WTC11 (cell line): ENCODE measurements at regions not wholly inside any gene's neighbourhood (a gene's known extent, or its start where the extent isn't known, plus 50 kb on each side); places are given as distances from the start of the nearest gene placed in this dataset.

ENCODE experiments used
- ATAC-seq: fragments of 200-7000 bp; cut with Tn5 transposase; 2 replicates; pipeline ENCODE4 v1.10.0; 2021; ENCODE audit warnings: mild to moderate bottlenecking, moderate library complexity
- CTCF ChIA-PET: fragments of 300-600 bp; sonication (Branson Sonifier 250); formaldehyde crosslinking; loops from one replicate; lab custom pipeline; 2021; ENCODE audit warnings: antibody characterized with exemption; lab: Charles Lee
- POLR2A ChIA-PET: fragments of 350-600 bp; sonication (Branson Sonifier 250); formaldehyde crosslinking; loops from one replicate; lab custom pipeline; 2021; ENCODE audit warnings: antibody characterized with exemption; lab: Charles Lee
- DNase-seq: peaks from one replicate; pipeline ENCODE4 v3.0.0; 2021; ENCODE audit warnings: low spot score
- H3K27ac Mint-ChIP-seq: 2 replicates; pipeline ENCODE4 v1.8.0; 2021; ENCODE audit warnings: mixed read lengths
- H3K27me3 Mint-ChIP-seq: 2 replicates; pipeline ENCODE4 v1.8.0; 2021; ENCODE audit warnings: low read depth, mild to moderate bottlenecking, moderate library complexity, mixed read lengths
- H3K36me3 Mint-ChIP-seq: 2 replicates; pipeline ENCODE4 v1.8.0; 2021; ENCODE audit warnings: mixed read lengths
- H3K4me1 Mint-ChIP-seq: 2 replicates; pipeline ENCODE4 v1.8.0; 2022; ENCODE audit warnings: mixed read lengths
- H3K4me3 Mint-ChIP-seq: 2 replicates; pipeline ENCODE4 v1.8.0; 2021; ENCODE audit warnings: mild to moderate bottlenecking, moderate library complexity, mixed read lengths
- H3K9me3 Mint-ChIP-seq: 2 replicates; pipeline ENCODE4 v1.8.0; 2021; ENCODE audit warnings: mixed read lengths
- ATF1 ChIP-seq: sonication (generic); formaldehyde crosslinking; IDR thresholded peaks from 2 replicates; pipeline ENCODE4 v1.8.1; 2023; ENCODE audit warnings: mild to moderate bottlenecking, moderate library complexity, missing genetic modification reagents
- ATF3 ChIP-seq: sonication (generic); formaldehyde crosslinking; conservative IDR thresholded peaks from 2 replicates; pipeline ENCODE4 v1.8.1; 2022; ENCODE audit warnings: mild to moderate bottlenecking, missing genetic modification reagents
- ESRRA ChIP-seq: sonication (generic); formaldehyde crosslinking; IDR thresholded peaks from 2 replicates; pipeline ENCODE4 v1.8.1; 2022; ENCODE audit warnings: mild to moderate bottlenecking, missing genetic modification reagents, borderline replicate concordance
- ETV6 ChIP-seq: sonication (generic); formaldehyde crosslinking; IDR thresholded peaks from 2 replicates; pipeline ENCODE4 v1.8.1; 2022; ENCODE audit warnings: mild to moderate bottlenecking, missing genetic modification reagents
- GABPB1 ChIP-seq: sonication (generic); formaldehyde crosslinking; IDR thresholded peaks from 2 replicates; pipeline ENCODE4 v1.8.1; 2023; ENCODE audit warnings: mild to moderate bottlenecking, missing genetic modification reagents
- IRF1 ChIP-seq: sonication (generic); formaldehyde crosslinking; IDR thresholded peaks from 2 replicates; pipeline ENCODE4 v1.8.0; 2023; ENCODE audit warnings: missing genetic modification reagents
- NFATC4 ChIP-seq: fragments of 250-450 bp; sonication (Bioruptor Pico); IDR thresholded peaks from 2 replicates; pipeline ENCODE4 v1.9.0; 2021; ENCODE audit warnings: mild to moderate bottlenecking
- NFE2L1 ChIP-seq: sonication (generic); formaldehyde crosslinking; IDR thresholded peaks from 2 replicates; pipeline ENCODE4 v1.8.1; 2023; ENCODE audit warnings: missing genetic modification reagents
- NFYB ChIP-seq: sonication (generic); formaldehyde crosslinking; conservative IDR thresholded peaks from 2 replicates; pipeline ENCODE4 v1.8.0; 2022; ENCODE audit warnings: low read depth, missing genetic modification reagents
- NR3C1 ChIP-seq: sonication (generic); formaldehyde crosslinking; conservative IDR thresholded peaks from 2 replicates; pipeline ENCODE4 v1.8.1; 2023; ENCODE audit warnings: low read depth, mild to moderate bottlenecking, missing genetic modification reagents
- OVOL2 ChIP-seq: fragments of 250-450 bp; sonication (Bioruptor Pico); IDR thresholded peaks from 2 replicates; pipeline ENCODE4 v1.9.0; 2021; ENCODE audit warnings: mild to moderate bottlenecking, borderline replicate concordance
- SMAD3 ChIP-seq: sonication (generic); formaldehyde crosslinking; IDR thresholded peaks from 2 replicates; pipeline ENCODE4 v1.8.0; 2022; ENCODE audit warnings: missing genetic modification reagents, mild to moderate bottlenecking, borderline replicate concordance
- SOX15 ChIP-seq: fragments of 250-450 bp; sonication (Bioruptor Pico); IDR thresholded peaks from 2 replicates; pipeline ENCODE4 v1.9.0; 2021; ENCODE audit warnings: mild to moderate bottlenecking
- TCF7 ChIP-seq: sonication (generic); formaldehyde crosslinking; IDR thresholded peaks from 2 replicates; pipeline ENCODE4 v1.8.0; 2022; ENCODE audit warnings: mild to moderate bottlenecking, low read depth, missing genetic modification reagents, moderate library complexity
- TEAD1 ChIP-seq: sonication (generic); formaldehyde crosslinking; IDR thresholded peaks from 2 replicates; pipeline ENCODE4 v1.8.0; 2022; ENCODE audit warnings: mild to moderate bottlenecking, missing genetic modification reagents
- ZMAT4 ChIP-seq: fragments of 250-450 bp; sonication (Bioruptor Pico); IDR thresholded peaks from 2 replicates; pipeline ENCODE4 v1.9.0; 2021; ENCODE audit warnings: mild to moderate bottlenecking
- ZNF281 ChIP-seq: sonication (generic); formaldehyde crosslinking; IDR thresholded peaks from 2 replicates; pipeline ENCODE4 v1.8.0; 2023; ENCODE audit warnings: mild to moderate bottlenecking, missing genetic modification reagents
- ZNF396 ChIP-seq: fragments of 250-450 bp; sonication (Bioruptor Pico); IDR thresholded peaks from 2 replicates; pipeline ENCODE4 v1.8.0; 2021; ENCODE audit warnings: mild to moderate bottlenecking, moderate library complexity, borderline replicate concordance
- ZNF416 ChIP-seq: fragments of 250-450 bp; sonication (Bioruptor Pico); IDR thresholded peaks from 2 replicates; pipeline ENCODE4 v1.9.0; 2021; ENCODE audit warnings: mild to moderate bottlenecking, inconsistent platforms
- TF ChIP-seq, protein P1 (sequence below): sonication (generic); formaldehyde crosslinking; IDR thresholded peaks from 2 replicates; pipeline ENCODE4 v1.8.1; 2022; ENCODE audit warnings: missing genetic modification reagents, borderline replicate concordance
- TF ChIP-seq, protein P2 (sequence below): sonication (generic); formaldehyde crosslinking; IDR thresholded peaks from 2 replicates; pipeline ENCODE4 v1.8.1; 2022; ENCODE audit warnings: mild to moderate bottlenecking, moderate library complexity, missing genetic modification reagents
- TF ChIP-seq, protein P3 (sequence below): fragments of 250-450 bp; sonication (Bioruptor Pico); IDR thresholded peaks from 2 replicates; pipeline ENCODE4 v1.8.0; 2021; ENCODE audit warnings: mild to moderate bottlenecking
- TF ChIP-seq, protein P4 (sequence below): fragments of 250-450 bp; sonication (Bioruptor Pico); conservative IDR thresholded peaks from 2 replicates; pipeline ENCODE4 v1.9.0; 2021; ENCODE audit warnings: mild to moderate bottlenecking

DNA sequence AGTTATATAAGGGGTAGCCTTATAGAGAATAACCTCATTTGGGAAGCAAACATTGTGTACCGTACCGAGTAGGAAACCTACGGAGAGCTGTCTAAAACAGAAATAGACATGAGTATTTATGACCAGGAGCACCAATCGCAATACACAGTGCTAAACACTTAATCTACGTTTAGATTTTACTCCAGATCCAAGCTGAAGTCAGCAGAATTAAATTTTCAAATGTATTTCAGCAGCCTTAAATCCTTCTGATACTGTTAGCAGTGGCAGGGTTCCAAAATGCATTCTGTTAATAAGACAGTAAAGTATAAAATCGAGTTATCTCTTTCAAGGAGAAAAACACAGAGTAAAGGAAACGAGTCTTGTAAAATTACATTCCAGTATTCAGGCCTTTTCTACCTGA is 118.1 kb upstream of the ZNF521 start:
- Mint-ChIP-seq H3K9me3 (peaks cover 11% of the 10 kb centered on the region), H3K27ac (no peak overlapping the region), H3K36me3 (no peaks in the 10 kb centered on the region; the same call in 1 of the 2 replicates), H3K4me3 (no peak overlapping the region), H3K27me3 (no peaks in the 10 kb centered on the region), H3K4me1 (peaks cover 29% of the 10 kb centered on the region)
- ChIA-PET CTCF (no interaction called here), POLR2A (no interaction called here)
- TF ChIP-seq TCF7, result no peak
- TF ChIP-seq IRF1 (CRISPR knock-in tag), result no peak
- ATAC-seq (no peak), DNase-seq (no peak)

DNA sequence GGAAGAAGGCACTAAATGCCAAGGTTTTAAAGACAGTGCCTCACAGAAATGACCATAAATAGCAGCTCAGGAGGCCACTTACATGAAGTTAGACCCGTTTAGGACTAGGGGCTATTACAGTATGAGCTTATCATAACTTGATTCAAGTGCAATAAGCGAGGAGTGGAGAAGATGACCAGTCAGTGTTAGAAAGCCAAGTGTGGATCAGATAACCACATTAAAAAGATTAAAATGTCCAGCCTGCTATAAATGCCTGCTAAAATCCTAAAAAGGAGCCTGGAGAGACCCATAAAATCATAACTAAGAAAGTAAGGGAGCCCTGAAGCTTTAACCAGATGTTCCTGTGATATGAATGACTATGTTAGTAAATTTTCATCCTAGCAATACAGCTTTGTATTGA is 117.5 kb upstream of the ZNF521 start:
- TF ChIP-seq, protein P1, sequence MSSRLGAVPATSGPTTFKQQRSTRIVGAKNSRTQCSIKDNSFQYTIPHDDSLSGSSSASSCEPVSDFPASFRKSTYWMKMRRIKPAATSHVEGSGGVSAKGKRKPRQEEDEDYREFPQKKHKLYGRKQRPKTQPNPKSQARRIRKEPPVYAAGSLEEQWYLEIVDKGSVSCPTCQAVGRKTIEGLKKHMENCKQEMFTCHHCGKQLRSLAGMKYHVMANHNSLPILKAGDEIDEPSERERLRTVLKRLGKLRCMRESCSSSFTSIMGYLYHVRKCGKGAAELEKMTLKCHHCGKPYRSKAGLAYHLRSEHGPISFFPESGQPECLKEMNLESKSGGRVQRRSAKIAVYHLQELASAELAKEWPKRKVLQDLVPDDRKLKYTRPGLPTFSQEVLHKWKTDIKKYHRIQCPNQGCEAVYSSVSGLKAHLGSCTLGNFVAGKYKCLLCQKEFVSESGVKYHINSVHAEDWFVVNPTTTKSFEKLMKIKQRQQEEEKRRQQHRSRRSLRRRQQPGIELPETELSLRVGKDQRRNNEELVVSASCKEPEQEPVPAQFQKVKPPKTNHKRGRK (CRISPR knock-in tag), result no peak
- TF ChIP-seq NFATC4 (CRISPR knock-in tag) (no peak), GABPB1 (CRISPR knock-in tag) (no peak), ETV6 (no peak), SOX15 (CRISPR knock-in tag) (no peak), OVOL2 (no peak), ZNF281 (CRISPR knock-in tag) (no peak), NFE2L1 (CRISPR knock-in tag) (no peak), NFYB (CRISPR knock-in tag) (no peak), ATF1 (CRISPR knock-in tag) (no peak), NR3C1 (CRISPR knock-in tag) (no peak), ZNF416 (CRISPR knock-in tag) (no peak), ZNF396 (CRISPR knock-in tag) (no peak), ESRRA (CRISPR knock-in tag) (no peak)
- TF ChIP-seq, protein P2, sequence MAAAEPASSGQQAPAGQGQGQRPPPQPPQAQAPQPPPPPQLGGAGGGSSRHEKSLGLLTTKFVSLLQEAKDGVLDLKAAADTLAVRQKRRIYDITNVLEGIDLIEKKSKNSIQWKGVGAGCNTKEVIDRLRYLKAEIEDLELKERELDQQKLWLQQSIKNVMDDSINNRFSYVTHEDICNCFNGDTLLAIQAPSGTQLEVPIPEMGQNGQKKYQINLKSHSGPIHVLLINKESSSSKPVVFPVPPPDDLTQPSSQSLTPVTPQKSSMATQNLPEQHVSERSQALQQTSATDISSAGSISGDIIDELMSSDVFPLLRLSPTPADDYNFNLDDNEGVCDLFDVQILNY (CRISPR knock-in tag), result no peak
- H3K4me1 Mint-ChIP-seq, result peaks cover 32% of the 10 kb centered on the region
- H3K4me3 Mint-ChIP-seq, result no peak overlapping the region
- no peak overlapping the region for H3K27ac Mint-ChIP-seq
- ATAC-seq (no peak), DNase-seq (no peak)
- H3K36me3 Mint-ChIP-seq, result no peaks in the 10 kb centered on the region; the same call in 1 of the 2 replicates
- peaks cover 11% of the 10 kb centered on the region for H3K9me3 Mint-ChIP-seq
- ChIA-PET CTCF (no interaction called here), POLR2A (no interaction called here)
- no peaks in the 10 kb centered on the region for H3K27me3 Mint-ChIP-seq

DNA sequence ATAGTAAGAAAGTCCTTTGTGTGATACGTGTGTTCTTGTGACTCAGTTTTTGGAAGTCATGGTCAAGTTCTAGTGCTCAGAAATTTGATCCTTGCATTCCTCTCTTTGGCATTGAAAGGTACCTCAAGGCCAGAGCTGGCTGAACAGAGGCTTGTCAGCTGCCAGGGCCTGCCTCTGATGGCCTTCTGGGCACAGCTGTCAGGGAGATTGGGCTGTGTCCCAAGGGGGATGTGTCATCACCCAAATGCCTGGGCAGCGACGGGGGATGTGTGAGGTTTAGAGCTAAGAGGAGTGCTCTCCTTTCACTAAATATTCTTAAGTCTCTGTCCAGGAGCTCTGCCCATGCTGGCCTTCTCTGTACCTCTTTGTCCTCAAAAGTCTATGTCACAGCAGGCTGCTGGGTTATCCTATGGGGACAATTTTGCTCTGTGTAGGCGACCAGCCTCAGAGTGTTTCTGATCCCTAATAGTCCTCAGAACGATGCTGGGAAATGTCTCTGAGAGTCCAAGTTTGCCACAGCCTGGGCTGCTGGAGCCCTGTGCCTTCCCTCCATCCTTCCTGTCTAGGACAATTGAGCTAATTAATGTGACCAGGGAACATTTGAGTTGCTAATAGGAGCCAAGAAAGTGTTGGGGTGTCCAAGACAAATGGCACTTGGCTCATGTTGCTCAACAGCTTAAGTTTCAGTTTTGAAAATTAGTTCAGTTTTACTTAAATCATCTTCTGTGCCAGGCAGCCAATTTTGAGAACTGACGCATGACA is 115.4 kb upstream of the ZNF521 start:
- peaks cover 33% of the 10 kb centered on the region for H3K4me1 Mint-ChIP-seq
- CTCF ChIA-PET, result no interaction called here
- ATAC-seq (no peak), DNase-seq (no peak)
- no peaks in the 10 kb centered on the region for H3K27me3 Mint-ChIP-seq
- POLR2A ChIA-PET, result no interaction called here
- no peak overlapping the region for H3K27ac Mint-ChIP-seq
- peaks cover 11% of the 10 kb centered on the region for H3K9me3 Mint-ChIP-seq
- no peak overlapping the region for H3K4me3 Mint-ChIP-seq
- no peaks in the 10 kb centered on the region; the same call in 1 of the 2 replicates for H3K36me3 Mint-ChIP-seq
- TF ChIP-seq ATF3 (CRISPR knock-in tag) (no peak), NR3C1 (CRISPR knock-in tag) (no peak), ZMAT4 (no peak), SMAD3 (no peak), TEAD1 (CRISPR knock-in tag) (no peak)
- TF ChIP-seq, protein P3, sequence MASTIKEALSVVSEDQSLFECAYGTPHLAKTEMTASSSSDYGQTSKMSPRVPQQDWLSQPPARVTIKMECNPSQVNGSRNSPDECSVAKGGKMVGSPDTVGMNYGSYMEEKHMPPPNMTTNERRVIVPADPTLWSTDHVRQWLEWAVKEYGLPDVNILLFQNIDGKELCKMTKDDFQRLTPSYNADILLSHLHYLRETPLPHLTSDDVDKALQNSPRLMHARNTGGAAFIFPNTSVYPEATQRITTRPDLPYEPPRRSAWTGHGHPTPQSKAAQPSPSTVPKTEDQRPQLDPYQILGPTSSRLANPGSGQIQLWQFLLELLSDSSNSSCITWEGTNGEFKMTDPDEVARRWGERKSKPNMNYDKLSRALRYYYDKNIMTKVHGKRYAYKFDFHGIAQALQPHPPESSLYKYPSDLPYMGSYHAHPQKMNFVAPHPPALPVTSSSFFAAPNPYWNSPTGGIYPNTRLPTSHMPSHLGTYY, result no peak
- TF ChIP-seq, protein P4, sequence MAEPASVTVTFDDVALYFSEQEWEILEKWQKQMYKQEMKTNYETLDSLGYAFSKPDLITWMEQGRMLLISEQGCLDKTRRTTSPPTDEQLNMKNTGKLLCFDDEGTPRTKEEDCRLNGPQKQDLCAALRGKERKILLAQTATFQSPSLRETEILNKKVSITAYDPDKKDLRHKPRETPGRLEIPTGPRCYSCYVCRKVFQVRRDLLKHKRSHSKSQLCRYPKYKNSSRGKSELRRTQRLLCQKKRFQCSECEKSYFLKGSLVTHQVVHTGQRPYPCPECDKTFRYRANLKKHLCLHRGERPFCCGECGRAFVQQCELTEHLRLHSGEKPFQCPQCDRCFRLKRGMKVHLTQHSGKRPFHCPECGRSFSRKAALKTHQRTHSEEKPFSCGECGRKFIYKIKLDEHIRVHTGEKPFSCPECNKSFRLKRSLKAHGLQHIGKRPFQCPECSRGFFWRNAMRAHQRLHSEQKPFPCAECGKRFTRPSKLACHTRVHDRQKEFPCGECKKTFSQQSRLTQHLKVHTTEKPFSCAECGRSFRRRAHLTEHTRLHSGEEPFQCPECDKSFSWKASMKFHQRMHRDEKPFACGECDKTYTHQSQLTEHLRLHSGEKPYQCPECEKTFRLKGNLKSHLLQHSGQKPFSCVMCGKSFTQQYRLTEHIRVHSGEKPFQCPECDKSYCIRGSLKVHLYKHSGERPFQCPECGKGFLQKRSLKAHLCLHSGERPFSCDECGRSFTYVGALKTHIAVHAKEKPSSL (CRISPR knock-in tag), result no peak
